GM18909 (cell line): ENCODE measurements at regions not wholly inside any gene's neighbourhood (a gene's known extent, or its start where the extent isn't known, plus 50 kb on each side); places are given as distances from the start of the nearest gene placed in this dataset.
"Not testable (repeated sequence)": the region's sequence is repeated elsewhere in the genome, so short reads cannot be mapped to it uniquely, and the experiment has no call there.

ENCODE experiments used
- ATAC-seq: cut with Tn5 transposase; IDR thresholded peaks from one replicate; pipeline ENCODE4 v1.9.1; 2021; ENCODE audit warnings: mild to moderate bottlenecking; ENCODE audit not compliant: unreplicated experiment, poor library complexity

DNA sequence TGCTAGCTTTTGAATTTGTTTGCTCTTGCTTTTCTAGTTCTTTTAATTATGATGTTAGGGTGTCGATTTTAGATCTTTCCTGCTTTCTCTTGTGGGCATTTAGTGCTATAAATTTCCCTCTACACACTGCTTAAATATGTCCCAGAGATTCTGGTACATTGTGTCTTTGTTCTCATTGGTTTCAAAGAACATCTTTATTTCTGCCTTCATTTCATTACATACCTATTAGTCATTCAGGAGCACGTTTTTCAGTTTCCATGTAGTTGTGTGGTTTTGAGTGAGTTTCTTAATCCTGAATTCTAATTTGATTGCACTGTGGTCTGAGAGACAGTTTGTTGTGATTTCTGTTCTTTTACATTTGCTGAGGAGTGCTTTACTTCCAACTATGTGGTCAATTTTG lies 51.2 kb upstream of the MB21D2 start:
- not testable (repeated sequence) for ATAC-seq

DNA sequence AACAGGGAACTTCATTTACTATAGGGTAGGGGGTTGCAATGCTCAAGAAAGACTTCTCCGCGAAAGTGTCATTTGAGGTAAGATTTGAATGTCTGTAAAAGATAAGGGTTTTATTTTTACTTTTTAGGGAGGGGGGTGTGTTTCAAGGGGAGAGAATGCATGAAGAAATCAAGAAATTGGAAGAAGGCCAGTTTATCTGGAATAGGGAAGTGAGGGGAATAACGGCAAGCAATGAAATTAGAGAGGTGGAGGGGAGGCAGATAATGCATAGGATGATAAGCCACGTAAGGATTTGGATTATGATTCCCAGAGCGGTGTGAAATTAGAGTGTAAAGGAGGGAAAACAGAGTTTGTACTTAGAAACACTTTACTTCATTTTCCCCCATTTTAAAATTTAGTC lies 63.0 kb upstream of the MB21D2 start:
- ATAC-seq: no peak

DNA sequence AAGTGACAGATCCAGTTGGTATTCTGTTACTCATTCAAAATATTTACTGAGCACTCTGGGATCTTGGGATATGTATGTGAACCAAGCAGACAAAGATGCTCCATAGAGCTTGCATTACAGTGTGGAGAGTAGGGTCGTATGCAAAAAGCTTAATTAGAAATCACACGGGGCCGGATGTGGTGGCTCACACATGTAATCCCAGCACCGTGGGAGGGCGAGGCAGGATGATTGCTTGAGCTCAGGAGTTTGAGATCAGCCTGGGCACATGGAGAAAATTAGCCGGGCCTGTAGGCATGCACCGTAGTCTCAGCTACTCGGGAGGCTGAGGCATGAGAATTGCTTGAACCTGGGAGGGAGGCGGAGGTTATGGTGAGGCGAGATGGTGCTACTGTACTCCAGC lies 68.7 kb upstream of the MB21D2 start:
- ATAC-seq: no peak

DNA sequence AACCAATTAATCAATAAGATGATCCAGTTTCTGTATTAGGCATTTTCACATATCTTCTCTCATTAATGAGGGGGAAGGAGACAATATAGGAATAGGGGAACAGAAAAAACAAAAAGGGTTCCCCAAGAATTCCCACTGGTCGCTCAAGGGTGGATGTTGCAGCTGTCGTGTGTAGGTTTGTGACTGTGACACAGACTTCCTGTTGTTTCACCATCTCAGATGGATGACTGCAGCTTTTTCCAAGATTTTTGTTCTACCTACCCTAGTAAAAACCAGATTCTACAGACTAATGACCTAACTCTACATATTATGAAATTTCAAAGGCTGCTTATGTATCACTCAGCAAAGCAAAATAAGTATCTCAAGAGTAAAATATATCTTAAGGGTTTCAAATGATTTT lies 73.7 kb upstream of the MB21D2 start:
- ATAC-seq: no peak

DNA sequence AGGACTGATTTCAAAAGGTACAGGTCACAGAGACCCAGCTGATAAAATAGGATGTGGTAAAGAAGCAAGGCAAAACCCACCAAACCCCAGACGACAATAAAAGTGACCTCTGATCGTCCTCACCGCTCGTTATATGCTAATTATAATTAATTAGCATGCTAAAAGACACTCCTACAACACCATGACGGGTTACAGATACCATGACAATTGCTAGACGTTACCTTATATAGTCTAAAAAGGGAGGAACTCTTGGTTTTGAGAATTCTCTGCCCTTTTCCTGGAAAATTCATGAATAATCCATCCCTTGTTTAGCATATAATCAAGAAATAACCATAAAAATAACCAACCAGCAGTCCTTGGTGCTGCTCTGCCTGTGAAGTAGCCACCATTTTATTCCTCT lies 74.7 kb upstream of the MB21D2 start:
- ATAC-seq: no peak

DNA sequence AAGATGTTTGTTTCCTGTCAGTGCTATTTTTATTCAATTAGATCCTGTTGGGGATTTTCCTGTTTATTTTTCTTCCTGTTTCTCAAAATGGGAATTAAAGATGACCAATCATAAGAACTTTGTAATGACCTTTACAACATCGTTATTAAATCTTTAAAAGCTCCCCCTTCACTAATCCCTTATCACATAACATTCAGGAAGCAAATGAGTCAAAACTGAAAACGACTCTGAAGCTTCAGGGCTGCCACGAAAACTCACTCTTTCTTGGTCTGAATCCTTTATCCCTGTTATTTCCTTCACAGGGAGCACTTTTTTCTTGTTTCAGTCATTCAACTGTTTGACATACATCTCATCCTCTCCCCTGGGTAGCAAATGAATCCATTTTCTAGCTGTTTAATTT lies 75.8 kb upstream of the MB21D2 start:
- no peak for ATAC-seq

DNA sequence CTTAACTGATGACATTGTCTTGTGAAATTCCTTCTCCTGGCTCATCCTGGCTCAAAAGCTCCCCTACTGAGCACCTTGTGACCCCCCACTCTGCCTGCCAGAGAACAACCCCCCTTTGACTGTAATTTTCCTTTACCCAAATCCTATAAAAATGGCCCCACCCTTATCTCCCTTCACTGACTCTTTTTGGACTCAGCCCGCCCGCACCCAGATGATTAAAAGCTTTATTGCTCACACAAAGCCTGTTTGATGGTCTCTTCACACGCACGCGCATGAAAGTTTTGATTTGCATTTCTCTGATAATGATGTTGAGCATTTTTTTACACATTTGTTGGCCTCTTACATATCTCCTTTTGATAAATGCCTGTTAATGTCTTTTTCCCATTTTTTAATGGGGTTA lies 83.5 kb upstream of the MB21D2 start:
- not testable (repeated sequence) for ATAC-seq

DNA sequence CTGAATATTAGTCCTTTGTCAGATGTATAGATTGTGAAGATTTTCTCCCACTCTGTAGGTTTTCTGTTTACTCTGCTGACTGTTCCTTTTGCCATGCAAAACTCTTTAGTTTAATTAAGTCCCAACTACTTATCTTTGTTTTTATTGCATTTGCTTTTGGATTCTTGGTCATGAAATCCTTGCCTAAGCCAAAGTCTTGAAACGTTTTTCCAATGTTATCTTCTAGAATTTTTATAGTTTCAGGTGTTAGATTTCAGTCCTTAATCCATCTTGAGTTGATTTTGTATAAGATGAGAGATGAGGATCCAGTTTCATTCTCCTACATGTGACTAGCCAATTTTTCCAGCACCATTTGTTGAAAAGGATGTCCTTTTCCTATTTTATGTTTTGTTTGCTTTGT lies 86.0 kb upstream of the MB21D2 start:
- not testable (repeated sequence) for ATAC-seq

DNA sequence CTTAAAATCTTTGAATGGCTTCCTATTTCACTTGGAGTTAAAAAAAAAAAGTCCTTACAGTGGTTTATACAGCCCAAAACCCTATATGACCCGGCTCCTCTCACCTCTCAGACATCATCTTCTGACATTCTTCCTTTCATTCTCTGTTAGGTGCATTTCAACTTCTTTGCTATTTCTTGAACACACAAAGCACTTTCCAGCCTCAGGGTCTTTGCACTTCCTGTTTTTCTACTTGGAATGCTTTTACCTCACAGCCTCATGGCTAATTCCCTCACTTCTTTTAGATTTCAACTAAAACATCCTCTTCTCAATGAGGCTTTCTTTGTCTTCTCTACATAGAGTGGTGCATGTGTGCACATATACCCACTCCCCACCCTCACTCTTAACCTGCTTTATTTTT lies 91.0 kb upstream of the MB21D2 start:
- no peak for ATAC-seq

DNA sequence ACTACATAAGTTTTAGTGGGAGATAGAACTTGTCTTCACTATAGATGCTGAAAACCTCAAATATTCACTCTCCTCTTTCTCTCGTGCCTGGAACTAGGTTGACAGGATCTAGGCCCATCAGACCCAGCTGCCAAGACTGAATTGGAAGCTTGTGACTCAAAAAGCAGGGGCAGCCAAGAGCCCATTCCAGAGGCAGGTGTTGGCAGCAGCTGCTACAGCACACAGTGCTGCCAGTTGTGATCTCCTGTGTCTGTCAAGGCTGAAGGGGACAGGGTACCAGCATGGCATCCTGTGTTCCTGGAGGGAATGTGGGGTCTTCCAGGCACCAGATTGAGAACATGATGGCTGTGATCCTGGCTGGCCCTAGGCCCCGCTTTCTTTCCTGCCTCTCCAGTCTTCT lies 92.5 kb upstream of the MB21D2 start:
- no peak for ATAC-seq

DNA sequence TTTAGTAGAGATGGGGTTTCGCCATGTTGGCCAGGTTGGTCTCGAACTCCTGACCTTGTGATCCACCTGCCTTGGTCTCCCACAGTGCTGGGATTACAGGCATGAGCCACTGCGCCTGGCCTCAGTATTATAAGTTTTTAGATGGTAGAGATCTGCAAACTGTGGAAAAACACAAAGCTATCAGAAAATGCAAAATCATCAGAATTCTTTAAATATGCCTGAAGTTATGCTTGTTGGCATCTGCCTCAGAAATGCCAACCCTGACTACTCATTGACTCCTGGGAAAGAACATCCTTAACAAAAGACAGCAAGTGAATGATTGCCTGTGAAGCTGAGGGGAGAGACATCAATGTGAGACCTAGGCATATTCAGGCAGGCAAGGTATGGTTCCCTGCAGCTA lies 94.3 kb upstream of the MB21D2 start:
- ATAC-seq: no peak

DNA sequence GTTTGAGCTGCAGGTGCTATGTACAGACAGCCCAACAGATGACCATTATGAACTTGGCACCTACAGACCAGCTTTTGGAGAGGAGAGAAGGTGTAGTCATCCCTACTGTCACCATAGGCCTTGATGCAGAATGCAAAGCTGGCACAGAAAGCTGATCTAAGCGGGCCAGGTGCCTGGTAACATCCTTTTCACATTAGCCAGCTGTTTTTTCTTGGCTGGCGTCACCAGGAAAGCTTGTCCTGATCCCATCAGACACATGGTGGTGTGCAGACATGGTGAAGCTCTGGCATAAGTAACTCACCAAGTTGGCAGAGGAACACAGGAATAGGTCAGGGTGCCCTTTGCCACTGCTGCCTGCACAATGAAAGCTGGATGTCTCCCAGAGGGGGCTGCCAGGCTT lies 97.2 kb upstream of the MB21D2 start:
- ATAC-seq: no peak

DNA sequence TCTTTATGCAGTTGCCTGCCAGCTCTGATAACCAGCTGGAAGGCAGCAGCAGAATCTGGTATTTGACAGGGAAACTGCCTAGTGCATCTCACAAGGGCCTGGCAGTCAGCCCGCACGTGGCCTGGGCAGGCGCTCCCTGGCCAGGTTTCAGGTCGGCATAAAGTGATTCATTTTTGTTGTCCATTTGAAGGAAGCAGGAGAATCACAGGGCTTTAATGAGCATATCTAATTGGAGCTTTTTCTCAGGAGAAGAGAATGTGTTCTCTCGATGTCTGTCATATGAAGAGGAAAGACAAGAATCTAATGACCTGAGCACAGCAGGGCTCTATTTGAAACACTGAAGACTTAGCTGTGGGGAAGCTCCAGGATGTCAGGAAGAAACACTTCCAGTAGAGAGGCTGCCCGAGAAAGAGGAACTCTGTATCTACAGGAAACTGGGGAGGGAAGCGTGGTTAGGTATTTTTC lies 98.8 kb upstream of the MB21D2 start:
- ATAC-seq: no peak

DNA sequence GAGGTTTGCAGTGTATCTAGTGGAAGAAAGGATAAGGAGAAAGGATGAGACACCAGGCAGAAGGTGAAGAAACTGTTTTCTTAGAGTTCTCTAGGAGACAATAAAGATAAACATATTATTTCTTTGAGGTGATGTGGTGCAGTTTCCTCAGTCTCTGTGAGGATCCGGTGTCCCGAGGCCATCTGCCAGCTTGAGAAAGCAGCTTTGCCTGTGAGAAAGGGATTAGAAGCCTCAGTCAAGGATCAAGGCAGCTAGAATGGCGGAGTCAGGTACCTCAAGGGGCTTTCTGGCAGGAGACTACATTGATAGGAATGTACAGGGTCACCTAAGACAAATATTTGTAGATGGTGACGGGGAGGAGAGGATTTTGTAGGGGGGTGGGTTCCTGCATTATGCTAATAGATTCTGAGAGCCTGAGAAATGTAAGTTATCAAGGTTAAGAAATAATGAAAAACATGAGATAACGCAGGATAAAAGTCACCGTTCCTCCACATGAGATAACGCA lies 103.9 kb upstream of the MB21D2 start:
- no peak for ATAC-seq

DNA sequence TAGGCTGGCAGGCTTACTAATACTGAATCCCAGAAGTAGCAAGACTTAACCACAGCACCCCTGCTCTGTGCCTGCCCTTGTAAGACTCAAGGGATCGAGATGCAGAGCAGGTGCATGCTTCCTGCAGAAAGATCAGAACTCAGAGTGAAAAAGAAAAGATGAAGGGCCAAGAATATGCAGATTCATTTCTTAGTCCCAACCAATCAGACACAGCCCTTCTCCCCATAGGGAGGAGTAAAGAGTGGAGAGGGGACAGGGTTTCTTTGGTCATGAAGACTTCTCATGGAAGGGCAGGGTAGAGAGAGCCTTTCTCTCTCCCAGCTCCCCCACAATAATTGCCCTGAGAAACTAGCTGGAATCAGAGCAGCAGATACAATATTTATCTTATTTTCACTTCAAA lies 105.6 kb upstream of the MB21D2 start:
- ATAC-seq: no peak

DNA sequence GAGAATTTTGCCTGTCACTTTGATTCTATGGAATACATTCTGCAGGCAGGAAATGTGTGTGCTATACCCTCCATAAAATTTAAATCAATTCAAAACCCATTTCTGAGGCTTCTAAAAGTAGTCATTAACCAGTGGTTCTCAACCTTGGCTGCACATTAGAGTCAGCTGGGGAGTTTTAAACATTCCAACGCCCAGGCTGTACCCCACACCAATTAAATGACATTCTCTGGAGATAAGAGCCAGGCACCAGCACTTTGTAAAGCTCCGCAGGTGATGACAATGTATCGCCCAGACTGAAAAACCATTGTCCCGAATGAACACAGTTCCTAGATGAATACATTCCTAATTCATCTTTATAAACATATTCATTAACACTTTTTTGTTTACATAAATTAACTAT lies 110.6 kb upstream of the MB21D2 start:
- no peak for ATAC-seq

DNA sequence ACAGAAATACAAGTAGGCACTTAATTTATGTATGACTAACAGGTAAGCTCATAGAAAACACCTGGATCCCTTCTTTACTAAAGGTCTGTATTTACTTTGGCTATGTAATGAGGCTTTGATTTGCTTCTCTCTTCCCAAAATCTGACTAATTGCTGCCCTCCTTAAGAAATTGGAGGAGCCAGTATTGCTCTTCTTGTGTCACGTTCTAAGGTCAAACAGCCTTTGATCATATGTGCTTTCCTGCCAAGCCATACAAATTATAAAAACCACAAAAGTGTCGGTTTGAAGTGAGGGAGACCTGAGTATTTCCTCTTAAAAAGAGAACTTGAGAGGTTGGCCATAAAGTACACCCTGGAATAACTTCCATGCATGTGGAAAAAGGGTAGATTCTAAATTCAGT lies 112.1 kb upstream of the MB21D2 start:
- ATAC-seq: no peak

DNA sequence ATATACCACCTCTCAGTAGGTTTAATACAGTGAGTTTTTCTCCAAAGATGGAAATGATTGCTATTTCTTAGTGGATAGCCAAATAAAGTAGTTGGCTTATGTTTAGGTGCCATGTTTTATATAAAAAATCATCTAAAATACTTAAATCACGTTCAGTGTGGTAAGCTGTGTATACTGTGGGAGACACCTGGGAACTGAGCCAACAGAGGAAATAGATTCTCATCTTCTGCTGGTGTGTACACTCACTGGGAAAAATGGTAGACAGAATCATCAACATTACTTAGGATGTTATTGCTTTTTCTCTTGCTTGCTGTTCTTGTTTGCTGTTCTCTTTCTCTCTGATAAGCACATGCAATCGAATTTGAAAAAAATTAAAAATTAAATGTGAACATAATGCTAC lies 112.6 kb upstream of the MB21D2 start:
- no peak for ATAC-seq

DNA sequence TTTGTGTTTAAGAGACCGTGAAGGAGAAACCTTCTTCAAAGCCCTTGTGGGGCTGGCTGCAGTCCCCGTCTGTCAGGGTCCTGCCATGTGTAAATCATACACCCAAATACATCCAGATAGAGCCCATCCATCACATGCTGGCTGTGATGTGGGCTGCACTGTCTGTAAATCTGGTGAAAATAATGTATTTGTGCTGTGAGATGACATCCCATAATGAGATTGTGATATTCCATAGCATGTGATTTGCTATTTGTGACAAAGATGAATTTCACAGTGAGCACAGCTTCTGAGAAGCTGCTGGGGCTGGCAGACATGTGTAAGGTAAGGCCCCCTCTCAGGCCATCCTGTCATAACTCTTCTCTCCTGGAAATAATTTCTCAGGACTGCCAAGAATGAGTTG lies 114.3 kb upstream of the MB21D2 start:
- no peak for ATAC-seq

DNA sequence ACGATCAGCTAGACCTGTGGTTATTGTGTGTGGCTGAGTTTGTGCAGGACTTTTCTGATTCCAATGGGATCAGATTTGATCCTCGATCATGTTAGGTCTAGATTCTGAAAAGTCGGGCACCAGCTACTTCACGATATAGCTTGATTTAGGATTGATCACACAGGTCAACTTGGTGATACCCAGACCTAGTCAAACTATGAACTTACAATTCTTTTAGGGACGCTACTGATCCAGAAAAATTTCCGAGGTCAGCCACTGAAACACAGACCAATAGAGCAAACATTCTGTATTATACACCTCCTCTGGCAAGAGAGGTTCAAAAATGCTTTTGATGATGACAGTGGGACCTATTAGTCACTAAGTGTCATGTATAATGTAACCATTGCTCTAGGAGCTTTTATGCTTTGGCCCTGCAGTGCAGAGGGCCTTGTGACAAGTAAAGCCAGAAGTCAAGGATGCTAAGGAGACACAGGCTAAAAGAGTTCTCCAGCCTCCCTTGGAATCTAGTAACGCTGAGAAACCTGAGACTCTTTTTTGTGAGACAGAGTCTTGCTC lies 115.6 kb upstream of the MB21D2 start:
- no peak for ATAC-seq

DNA sequence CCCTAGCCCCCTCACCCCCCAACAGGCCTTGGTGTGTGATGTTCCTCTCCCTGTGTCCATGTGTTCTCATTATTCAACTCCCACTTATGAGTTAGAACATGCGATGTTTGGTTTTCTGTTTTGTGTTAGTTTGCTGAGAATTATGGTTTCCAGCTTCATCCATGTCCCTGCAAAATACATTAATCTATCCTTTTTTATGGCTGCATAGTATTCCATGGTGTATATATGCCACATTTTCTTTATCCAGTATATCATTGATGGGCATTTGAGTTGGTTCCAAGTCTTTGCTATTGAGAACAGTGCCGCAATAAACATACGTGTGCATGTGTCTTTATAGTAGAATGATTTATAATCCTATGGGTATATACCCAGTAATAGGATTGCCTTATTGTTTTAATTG lies 120.2 kb upstream of the MB21D2 start:
- ATAC-seq: not testable (repeated sequence)

DNA sequence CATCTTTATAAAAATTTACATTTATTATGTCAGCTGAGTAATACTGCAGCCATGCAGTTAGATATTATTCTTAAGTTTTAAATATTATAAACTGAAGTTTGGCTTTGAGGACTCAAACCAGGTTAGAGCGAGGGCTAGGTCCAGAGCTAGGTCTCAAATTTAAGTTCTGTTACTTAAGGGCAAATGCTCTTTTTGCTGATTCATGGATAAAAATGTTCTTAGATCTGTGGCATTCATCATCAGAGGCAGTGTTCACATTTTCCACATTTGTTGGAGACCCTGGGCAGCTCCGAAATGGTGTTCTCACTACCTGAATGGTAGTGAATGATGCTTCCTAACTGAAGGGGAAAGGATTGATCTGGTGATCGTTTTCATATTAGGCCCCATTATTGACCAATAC lies 121.4 kb upstream of the MB21D2 start:
- no peak for ATAC-seq
